ENCODE measurements at regions not wholly inside any gene's neighbourhood (a gene's known extent, or its start where the extent isn't known, plus 50 kb on each side); places are given as distances from the start of the nearest gene placed in this dataset.

DNA sequence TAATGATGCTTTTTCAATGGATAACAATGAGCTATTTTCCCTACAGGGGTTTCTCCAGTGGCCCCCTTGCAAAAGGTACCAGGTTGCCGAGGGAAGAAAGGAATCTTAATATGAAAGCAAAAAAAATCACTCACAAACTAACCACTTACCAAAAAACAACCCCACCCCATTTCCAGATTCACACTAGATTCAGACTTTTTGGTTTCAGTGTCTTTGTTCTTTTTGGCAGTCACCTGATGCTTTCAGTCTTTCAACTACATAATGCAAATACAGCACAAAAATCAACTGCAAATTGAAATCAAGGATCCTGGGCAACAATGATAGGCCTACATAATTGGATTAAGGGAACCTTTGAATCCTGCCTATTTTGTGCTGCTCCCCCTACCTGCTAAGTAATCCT, 71.1 kb upstream of the RAP2B start:
- TF ChIP-seq, protein P1, sequence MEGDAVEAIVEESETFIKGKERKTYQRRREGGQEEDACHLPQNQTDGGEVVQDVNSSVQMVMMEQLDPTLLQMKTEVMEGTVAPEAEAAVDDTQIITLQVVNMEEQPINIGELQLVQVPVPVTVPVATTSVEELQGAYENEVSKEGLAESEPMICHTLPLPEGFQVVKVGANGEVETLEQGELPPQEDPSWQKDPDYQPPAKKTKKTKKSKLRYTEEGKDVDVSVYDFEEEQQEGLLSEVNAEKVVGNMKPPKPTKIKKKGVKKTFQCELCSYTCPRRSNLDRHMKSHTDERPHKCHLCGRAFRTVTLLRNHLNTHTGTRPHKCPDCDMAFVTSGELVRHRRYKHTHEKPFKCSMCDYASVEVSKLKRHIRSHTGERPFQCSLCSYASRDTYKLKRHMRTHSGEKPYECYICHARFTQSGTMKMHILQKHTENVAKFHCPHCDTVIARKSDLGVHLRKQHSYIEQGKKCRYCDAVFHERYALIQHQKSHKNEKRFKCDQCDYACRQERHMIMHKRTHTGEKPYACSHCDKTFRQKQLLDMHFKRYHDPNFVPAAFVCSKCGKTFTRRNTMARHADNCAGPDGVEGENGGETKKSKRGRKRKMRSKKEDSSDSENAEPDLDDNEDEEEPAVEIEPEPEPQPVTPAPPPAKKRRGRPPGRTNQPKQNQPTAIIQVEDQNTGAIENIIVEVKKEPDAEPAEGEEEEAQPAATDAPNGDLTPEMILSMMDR (IDR thresholded peaks at IDR 0.05): no peak
- Mint-ChIP-seq H3K9me3 (no peaks in the 10 kb centered on the region), H3K27me3 (no peaks in the 10 kb centered on the region), H3K36me3 (ENCODE audit: low read depth) (no peaks in the 10 kb centered on the region), H3K4me3 (no peak overlapping the region), H3K4me1 (ENCODE audit: low read depth) (peaks cover 17% of the 10 kb centered on the region), H3K27ac (no peak overlapping the region)
- no peak for ATAC-seq
- intact Hi-C loops (cut with micrococcal nuclease): no loop called here
- ChIA-PET CTCF (no interaction called here), POLR2A (interaction anchor here (0.8 kb wide), 1 partner anchor 414 kb away, joined by 3 read pairs; no protein-coding TSS in a partner anchor)
- DNase-seq: no peak

DNA sequence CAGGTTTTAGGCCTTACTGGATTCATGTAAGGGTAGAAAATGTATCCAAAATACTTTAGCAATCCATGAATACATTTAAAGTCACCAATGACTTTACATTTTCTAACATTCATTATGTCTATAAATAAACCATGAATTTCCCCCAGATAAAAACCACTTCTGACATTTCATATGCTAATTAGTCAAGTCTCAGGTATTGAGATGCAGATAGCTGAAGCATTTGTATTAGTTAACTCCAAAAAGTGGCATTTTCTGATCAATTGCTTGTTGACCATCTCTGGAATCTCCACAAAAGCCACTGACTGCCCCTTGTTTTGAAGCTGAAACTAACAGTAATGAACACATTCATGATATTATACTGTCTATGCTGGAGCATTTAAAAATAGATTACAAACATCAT, 68.4 kb upstream of the RAP2B start:
- DNase-seq (no peak), ATAC-seq (no peak)
- H3K4me1 Mint-ChIP-seq (ENCODE audit: low read depth): peaks cover 17% of the 10 kb centered on the region
- CTCF ChIA-PET: no interaction called here
- H3K27me3 Mint-ChIP-seq: no peaks in the 10 kb centered on the region
- H3K36me3 Mint-ChIP-seq (ENCODE audit: low read depth): no peaks in the 10 kb centered on the region
- no peaks in the 10 kb centered on the region for H3K9me3 Mint-ChIP-seq
- POLR2A ChIA-PET: no interaction called here
- H3K4me3 Mint-ChIP-seq: no peak overlapping the region
- no peak overlapping the region for H3K27ac Mint-ChIP-seq
- intact Hi-C loops (cut with micrococcal nuclease): no loop called here
- TF ChIP-seq, protein P1 (IDR thresholded peaks at IDR 0.05): no peak

DNA sequence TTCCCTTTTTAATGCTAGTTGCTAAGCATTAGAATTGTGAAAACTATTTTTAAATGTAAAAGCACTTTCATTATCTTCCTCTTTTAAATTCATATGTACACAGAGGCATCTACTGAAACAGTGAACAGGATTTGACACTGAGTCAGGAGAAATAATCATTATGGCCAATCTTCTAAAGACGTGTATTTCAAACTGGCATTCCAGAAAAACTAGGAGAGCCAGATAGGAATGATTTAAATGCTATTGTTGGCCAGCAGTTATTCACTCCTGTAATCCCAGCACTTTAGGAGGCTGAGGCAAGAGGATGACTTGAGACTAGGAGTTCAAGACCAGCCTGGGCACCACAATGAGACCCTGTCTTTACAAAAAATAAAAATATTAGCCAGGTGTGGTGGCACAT, 67.6 kb upstream of the RAP2B start:
- ATAC-seq (no peak), DNase-seq (no peak)
- Mint-ChIP-seq H3K36me3 (ENCODE audit: low read depth) (no peaks in the 10 kb centered on the region), H3K4me3 (no peak overlapping the region), H3K4me1 (ENCODE audit: low read depth) (peaks cover 17% of the 10 kb centered on the region), H3K27me3 (no peaks in the 10 kb centered on the region), H3K27ac (no peak overlapping the region), H3K9me3 (no peaks in the 10 kb centered on the region)
- TF ChIP-seq, protein P1 (IDR thresholded peaks at IDR 0.05): no peak
- intact Hi-C loops (cut with micrococcal nuclease): no loop called here
- ChIA-PET POLR2A (no interaction called here), CTCF (no interaction called here)

DNA sequence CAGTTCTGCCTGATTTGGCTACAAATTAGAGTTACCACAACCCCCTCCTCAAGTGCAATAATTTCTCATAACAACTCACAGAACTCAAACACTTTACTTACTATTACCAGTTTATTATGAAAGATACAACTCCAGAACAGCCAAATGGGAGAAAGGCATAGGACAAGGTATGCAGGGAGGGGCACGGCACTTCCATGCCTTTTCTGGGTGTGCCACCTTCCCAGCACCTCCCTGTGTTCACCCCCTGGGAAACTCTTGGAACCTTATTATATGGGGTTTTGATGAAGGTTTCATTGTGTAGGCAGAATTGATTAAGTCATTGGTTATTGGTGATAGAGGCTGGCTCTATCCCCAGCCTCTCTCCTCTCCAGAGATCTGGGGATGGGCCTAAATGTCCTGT, 66.6 kb upstream of the RAP2B start:
- ATAC-seq (no peak), DNase-seq (no peak)
- Mint-ChIP-seq H3K27ac (no peak overlapping the region), H3K36me3 (ENCODE audit: low read depth) (no peaks in the 10 kb centered on the region), H3K4me3 (no peak overlapping the region), H3K27me3 (no peaks in the 10 kb centered on the region), H3K4me1 (ENCODE audit: low read depth) (peaks cover 17% of the 10 kb centered on the region), H3K9me3 (no peaks in the 10 kb centered on the region)
- intact Hi-C loops (cut with micrococcal nuclease): no loop called here
- ChIA-PET POLR2A (no interaction called here), CTCF (no interaction called here)
- TF ChIP-seq, protein P1 (IDR thresholded peaks at IDR 0.05): no peak

DNA sequence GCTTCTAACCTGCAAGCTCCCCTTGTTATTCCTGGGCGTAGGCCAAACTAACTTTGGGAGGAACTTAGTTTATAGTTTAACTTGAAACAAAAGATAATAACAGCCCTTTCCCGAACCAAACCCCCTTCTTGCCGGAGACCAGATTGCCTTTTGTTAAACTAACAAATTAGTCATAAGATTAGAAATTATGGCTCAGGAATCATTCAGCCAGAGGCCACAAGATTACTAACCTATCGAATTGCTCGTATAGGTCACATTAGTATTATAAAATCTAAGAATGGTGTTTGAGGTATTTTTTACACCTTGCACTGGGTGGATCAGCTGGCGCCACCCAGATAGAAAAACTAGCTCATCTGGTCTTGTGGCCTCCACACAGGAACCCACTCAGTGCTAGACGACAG, 65.3 kb upstream of the RAP2B start:
- no peak overlapping the region for H3K4me3 Mint-ChIP-seq
- intact Hi-C loops (cut with micrococcal nuclease): no loop called here
- H3K9me3 Mint-ChIP-seq: no peaks in the 10 kb centered on the region
- CTCF ChIA-PET: no interaction called here
- POLR2A ChIA-PET: no interaction called here
- H3K27me3 Mint-ChIP-seq: no peaks in the 10 kb centered on the region
- H3K27ac Mint-ChIP-seq: no peak overlapping the region
- ATAC-seq: no peak
- no peak for DNase-seq
- TF ChIP-seq, protein P1 (IDR thresholded peaks at IDR 0.05): no peak
- peaks cover 9% of the 10 kb centered on the region for H3K4me1 Mint-ChIP-seq (ENCODE audit: low read depth)
- no peaks in the 10 kb centered on the region for H3K36me3 Mint-ChIP-seq (ENCODE audit: low read depth)

All from activated CD8-positive, alpha-beta T cell treated with anti-CD3 and anti-CD28 coated beads for 36 hours (primary cell).